GM19025 (cell line): ENCODE measurements at regions not wholly inside any gene's neighbourhood (a gene's known extent, or its start where the extent isn't known, plus 50 kb on each side); places are given as distances from the start of the nearest gene placed in this dataset.

Experiments used
- ATAC-seq: cut with Tn5 transposase; IDR thresholded peaks from one replicate; pipeline ENCODE4 v1.9.1; 2021; ENCODE audit warnings: mild to moderate bottlenecking, low read depth, moderate library complexity; ENCODE audit not compliant: unreplicated experiment

DNA sequence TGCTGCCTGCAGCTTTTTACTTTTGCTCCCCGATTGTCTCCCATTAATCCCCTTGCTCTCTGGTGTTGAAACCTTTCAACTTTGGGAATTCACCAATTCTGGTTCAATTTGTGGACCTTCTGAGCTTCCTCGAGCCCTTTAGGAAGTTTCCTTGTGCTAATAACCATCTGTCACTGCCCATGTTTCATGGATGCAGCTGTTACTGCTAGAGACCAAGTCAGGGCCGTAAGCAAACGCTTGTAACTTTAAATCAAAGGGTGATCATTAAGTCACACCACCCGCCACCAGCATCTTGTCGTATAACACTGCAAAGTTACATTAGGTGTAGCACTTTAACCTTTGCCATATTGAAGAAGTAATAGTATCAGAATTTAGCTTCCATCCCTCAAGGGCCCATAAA is 268.3 kb upstream of the SASH1 start:
- no peak for ATAC-seq

DNA sequence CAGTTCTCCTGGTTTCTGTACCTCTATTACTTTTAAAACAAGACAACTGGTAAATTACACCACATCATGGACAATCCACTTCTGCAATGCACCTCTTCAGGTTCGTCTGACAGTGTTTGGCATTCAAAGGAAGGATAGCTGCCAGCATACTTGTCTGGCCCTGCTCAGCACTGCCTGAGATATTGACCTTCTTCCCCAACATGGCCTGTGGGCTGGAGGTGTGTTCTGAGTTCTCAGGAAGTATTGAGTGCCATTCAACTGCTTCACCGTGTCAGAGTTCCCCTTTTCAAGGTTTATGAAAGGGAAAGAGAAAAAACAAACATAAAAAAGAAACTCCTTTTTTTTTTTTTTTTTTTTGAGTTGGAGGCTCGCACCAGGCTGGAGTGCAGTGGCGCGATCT is 267.9 kb upstream of the SASH1 start:
- peak; percentile 82 for ATAC-seq

- ATAC-seq: no peak
Observed at GRCh38 chr6:148075352-148075751, 267.3 kb upstream of the SASH1 start.

DNA sequence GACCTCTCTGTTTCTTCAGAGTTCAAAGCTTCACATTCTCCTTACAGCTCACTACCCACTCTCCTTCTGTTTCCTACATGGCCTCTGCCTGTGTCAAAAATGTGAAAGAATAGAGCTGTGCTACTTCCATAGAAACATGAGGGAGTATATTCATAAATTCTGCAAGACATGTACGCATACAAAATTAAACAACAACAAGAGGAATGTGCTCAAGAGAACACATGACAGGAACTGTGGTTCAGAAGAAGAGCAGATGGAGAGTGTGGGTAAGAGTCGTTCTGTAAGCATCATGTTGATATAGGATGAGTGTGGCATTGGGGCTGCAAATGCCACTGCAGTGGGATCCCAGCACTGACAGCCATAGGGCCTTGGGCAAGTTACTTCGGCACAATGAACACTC is 266.6 kb upstream of the SASH1 start:
- ATAC-seq: no peak

- ATAC-seq: no peak
Observed at GRCh38 chr6:148080315-148080714, 262.3 kb upstream of the SASH1 start.

- no peak for ATAC-seq
Observed at GRCh38 chr6:148081076-148081475, 261.6 kb upstream of the SASH1 start.

DNA sequence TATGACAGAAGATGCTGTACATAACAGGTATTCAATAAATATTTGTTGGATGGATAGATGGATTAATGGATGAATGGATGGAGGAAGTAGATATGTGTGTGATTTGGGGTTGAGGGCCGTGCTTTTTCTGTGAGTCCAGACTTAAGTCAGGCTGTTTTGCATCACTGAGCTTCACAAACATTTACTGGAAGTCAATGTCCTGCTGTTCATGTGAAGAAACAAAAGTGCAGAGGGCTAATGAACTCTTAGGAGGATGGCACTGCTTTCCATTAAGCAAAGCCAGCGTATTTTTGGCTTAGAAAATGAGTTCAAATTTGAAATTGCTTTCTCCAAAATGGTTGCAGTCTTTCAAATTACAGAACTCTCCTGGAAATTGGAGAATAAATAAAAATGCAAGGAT is 260.6 kb upstream of the SASH1 start:
- no peak for ATAC-seq

- no peak for ATAC-seq
Observed at GRCh38 chr6:148082696-148083095, 259.9 kb upstream of the SASH1 start.

- no peak for ATAC-seq
Observed at GRCh38 chr6:148085631-148086331, 256.9 kb upstream of the SASH1 start.

DNA sequence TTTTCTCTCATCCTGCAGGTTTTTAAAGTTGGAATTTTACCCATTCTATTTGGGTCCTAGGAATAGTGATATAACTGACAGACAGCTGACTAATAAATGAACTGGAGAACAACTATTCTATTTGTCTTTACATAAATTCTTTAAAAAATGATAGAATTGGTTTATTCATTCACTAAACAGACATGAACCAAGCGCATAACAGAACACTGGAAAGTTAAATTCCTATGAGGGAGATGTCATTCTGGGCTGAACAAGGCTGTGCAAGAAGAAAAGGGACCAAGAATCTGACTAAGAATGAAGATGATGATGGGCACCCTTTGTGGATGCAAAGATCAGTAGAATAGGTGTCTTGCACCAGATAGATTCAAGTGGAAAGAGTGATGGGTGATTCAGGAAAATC is 256.3 kb upstream of the SASH1 start:
- ATAC-seq: no peak

DNA sequence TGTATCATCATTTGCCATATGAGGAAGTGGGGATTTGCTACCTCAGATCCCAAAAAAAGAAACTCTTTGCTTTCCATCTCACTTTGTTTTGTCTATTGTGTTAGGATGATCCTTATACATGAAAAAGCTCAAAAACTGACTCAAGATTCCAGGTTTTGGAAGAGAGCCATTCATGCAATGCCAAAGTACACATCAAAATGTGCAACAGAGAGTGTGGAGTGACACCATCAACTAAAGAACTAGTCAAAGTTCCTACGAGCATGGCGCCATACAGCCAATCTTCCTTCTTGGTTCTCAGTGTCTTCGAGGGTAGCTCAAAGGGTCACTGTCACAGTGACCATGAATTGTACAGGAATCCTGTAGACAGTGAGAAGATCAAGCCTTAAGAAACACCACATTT is 255.8 kb upstream of the SASH1 start:
- no peak for ATAC-seq

- no peak for ATAC-seq
Observed at GRCh38 chr6:148087659-148088058, 255.0 kb upstream of the SASH1 start.

DNA sequence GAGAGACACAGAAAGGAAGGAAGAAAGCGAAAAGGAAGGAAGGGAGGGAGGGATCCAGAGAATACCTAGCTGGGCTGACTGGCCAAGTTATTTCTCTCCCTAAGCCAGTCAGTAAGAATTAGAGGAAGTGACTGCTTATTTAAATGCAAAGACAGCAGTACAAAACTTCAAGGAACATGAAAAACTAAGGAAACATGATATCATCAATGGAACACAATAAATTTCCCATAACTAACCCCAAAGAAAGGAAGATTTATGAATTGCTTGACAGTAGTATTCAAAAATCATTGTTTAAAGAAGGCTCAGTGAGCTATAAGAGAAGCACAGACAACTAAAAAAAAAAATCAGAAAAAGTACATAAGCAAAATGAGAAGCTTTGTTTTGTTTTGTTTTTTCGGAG is 252.3 kb upstream of the SASH1 start:
- ATAC-seq: no peak

GRCh38 chr6:148091394-148091793 is 251.2 kb upstream of the SASH1 start:
- ATAC-seq: no peak

- no peak for ATAC-seq
Observed at GRCh38 chr6:148103436-148103835, 239.2 kb upstream of the SASH1 start.

DNA sequence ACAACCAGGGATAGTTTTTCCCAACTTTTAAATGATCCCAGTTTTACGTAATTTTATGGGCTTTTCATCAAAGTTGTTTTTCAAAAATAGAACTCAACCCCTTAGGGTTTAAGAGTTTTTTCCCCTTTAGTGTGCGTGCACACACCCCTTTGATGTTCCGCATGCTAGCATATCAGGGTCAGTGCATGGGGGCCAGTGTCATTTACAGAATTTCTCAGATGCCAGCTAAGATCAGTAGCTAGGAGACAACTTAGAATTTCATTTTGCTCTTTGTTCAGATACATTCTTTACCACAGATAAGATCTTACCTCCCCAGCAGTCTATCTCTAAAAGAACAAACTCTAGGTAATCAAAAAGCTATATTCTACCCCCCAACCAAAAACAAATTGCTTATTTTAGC is 238.5 kb upstream of the SASH1 start:
- no peak for ATAC-seq

DNA sequence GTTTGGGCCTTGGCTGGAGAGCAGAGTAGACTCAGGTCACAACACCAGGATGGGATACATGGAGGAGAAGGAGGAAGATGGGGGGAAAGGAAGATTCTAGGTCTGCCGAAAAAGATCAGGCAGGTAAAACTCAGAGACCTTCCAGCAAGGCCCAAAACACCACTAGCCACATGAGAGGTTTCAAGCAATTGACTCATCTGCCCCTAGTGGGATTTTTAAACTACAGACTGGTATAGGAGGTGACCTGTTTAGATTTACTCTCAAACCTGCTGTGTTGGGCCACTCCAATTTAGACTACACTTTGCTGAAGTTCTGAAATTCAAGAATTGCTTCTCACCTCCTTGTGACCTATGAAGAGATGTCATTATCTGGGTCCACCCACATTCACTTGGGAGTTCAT is 236.9 kb upstream of the SASH1 start:
- ATAC-seq: no peak

GRCh38 chr6:148107911-148108310 is 234.7 kb upstream of the SASH1 start:
- no peak for ATAC-seq

DNA sequence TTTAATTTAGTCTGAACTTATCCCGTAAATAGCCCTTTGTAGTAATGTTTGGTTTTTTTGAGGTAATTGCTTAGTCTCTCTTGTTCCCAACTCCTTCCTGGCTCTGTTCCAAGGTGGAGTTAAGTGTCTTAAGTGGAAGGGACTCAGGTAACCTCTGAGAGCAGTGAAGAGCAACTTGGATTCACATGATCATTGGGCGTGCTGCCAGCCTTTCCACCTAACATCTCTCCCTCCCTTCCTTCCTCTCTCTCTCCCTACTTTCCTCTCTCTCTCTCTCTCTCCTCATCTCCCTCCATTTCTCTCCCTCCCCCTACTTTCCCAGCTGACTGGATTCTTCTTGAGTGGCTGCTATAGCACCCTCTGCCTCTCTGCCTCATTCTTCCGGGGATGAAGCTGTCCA is 232.9 kb upstream of the SASH1 start:
- no peak for ATAC-seq

DNA sequence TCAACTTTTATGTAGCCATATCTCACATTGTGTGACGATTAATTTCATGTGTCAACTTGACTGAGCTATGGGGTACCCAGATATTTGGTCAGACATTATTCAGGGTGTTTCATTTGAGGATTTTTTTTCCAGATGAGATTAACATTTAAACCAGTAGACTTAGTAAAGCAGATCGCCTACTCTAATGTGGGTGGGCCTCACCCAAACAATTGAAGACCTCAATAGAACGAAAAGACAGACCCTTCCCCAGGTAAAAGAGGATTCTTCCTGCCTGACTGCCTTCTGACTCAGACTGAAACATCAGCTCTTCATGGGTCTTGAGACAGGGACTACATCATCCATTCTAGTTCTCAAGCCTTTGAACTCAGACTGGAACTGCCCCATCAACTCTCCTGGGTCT is 231.7 kb upstream of the SASH1 start:
- no peak for ATAC-seq

DNA sequence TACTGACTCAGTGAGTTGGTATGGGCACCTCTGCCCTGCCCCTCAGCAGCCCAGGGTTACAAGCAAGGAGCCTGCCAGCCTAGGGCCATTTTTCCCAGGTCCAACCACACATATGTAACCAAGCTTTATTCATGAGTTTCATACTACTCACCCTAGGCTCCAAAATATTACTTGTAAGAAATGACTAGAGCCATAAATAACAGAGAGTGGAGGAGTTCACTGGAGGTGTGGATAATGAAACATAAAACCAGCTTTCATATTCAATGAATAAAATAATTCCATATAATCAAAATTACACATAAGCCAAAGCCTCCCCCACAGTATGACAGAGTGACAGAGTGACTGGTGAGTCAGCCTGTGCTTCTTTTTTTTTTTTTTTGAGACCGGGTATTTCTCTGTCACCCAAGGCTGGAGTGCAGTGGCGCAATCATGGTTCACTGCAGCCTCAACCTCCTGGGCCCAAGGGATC is 229.8 kb upstream of the SASH1 start:
- no peak for ATAC-seq

GRCh38 chr6:148116001-148116400 is 226.6 kb upstream of the SASH1 start:
- ATAC-seq: no peak

DNA sequence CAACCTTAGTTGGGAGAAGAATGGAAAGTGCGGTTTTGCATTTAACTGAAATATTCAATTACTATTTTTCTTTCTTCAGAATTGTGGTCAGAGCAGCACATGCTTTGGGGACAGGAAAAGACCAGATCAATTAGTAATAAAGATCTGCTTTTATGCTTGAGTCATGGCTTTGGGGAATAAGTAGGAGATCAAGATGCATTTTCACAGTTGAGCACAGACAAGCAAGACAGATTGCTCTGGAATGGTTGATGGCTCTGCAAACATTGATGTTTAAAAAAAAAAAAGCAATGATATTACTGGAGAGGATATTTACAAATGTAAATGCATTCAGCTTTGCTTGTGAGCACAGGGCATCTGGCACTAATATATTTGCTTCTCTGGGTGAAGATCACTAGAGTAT is 224.4 kb upstream of the SASH1 start:
- ATAC-seq: no peak
